ENCODE measurements at regions not wholly inside any gene's neighbourhood (a gene's known extent, or its start where the extent isn't known, plus 50 kb on each side); places are given as distances from the start of the nearest gene placed in this dataset.

GRCh38 chr16:85971902-85972638 is 73.1 kb downstream of the IRF8 start:
- H3K36me3 ChIP-seq (ENCODE audit: control insufficient read depth, insufficient read depth, low read length), result no peaks in the 10 kb centered on the region
- H3K4me3 ChIP-seq (replicated peaks; ENCODE audit: low read depth, low read length), result no peak overlapping the region
- DNase-seq (ENCODE audit: extremely low read depth, insufficient read length), result no peak
- TF ChIP-seq CTCF (IDR thresholded peaks at IDR 0.05; ENCODE audit: insufficient read depth, low read length, poor library complexity, severe bottlenecking), result no peak
- H3K27me3 ChIP-seq (replicated peaks; ENCODE audit: control insufficient read depth, insufficient read depth, low read length), result no peaks in the 10 kb centered on the region; the same call in 1 of the 2 replicates

GRCh38 chr16:85974428-85975375 is 75.7 kb downstream of the IRF8 start:
- H3K36me3 ChIP-seq (ENCODE audit: control insufficient read depth, insufficient read depth, low read length), result no peaks in the 10 kb centered on the region
- H3K27me3 ChIP-seq (replicated peaks; ENCODE audit: control insufficient read depth, insufficient read depth, low read length), result no peaks in the 10 kb centered on the region; the same call in 1 of the 2 replicates
- no peak for TF ChIP-seq CTCF (IDR thresholded peaks at IDR 0.05; ENCODE audit: insufficient read depth, low read length, poor library complexity, severe bottlenecking)
- DNase-seq (ENCODE audit: extremely low read depth, insufficient read length), result no peak
- no peak overlapping the region for H3K4me3 ChIP-seq (replicated peaks; ENCODE audit: low read depth, low read length)

- no peak for TF ChIP-seq CTCF (IDR thresholded peaks at IDR 0.05; ENCODE audit: insufficient read depth, low read length, poor library complexity, severe bottlenecking)
- Histone ChIP-seq H3K4me3 (replicated peaks; ENCODE audit: low read depth, low read length) (no peak overlapping the region), H3K27me3 (replicated peaks; ENCODE audit: control insufficient read depth, insufficient read depth, low read length) (no peaks in the 10 kb centered on the region; the same call in 1 of the 2 replicates), H3K36me3 (ENCODE audit: control insufficient read depth, insufficient read depth, low read length) (no peaks in the 10 kb centered on the region)
- no peak for DNase-seq (ENCODE audit: extremely low read depth, insufficient read length)
Measured at GRCh38 chr16:85975451-85975981, 76.6 kb downstream of the IRF8 start.

GRCh38 chr16:85978291-85978775 is 79.4 kb downstream of the IRF8 start:
- no peak for DNase-seq (ENCODE audit: extremely low read depth, insufficient read length)
- H3K4me3 ChIP-seq (replicated peaks; ENCODE audit: low read depth, low read length), result no peak overlapping the region
- TF ChIP-seq CTCF (IDR thresholded peaks at IDR 0.05; ENCODE audit: insufficient read depth, low read length, poor library complexity, severe bottlenecking), result no peak
- no peaks in the 10 kb centered on the region; the same call in 1 of the 2 replicates for H3K27me3 ChIP-seq (replicated peaks; ENCODE audit: control insufficient read depth, insufficient read depth, low read length)
- no peaks in the 10 kb centered on the region for H3K36me3 ChIP-seq (ENCODE audit: control insufficient read depth, insufficient read depth, low read length)

GRCh38 chr16:85978976-85979375 is 80.0 kb downstream of the IRF8 start:
- no peak for TF ChIP-seq CTCF (IDR thresholded peaks at IDR 0.05; ENCODE audit: insufficient read depth, low read length, poor library complexity, severe bottlenecking)

More at GRCh38 chr16:85978976-85979375, 80.0 kb downstream of the IRF8 start:
- Histone ChIP-seq H3K36me3 (ENCODE audit: control insufficient read depth, insufficient read depth, low read length) (no peaks in the 10 kb centered on the region), H3K27me3 (replicated peaks; ENCODE audit: control insufficient read depth, insufficient read depth, low read length) (no peaks in the 10 kb centered on the region; the same call in 1 of the 2 replicates), H3K4me3 (replicated peaks; ENCODE audit: low read depth, low read length) (no peak overlapping the region)
- no peak for DNase-seq (ENCODE audit: extremely low read depth, insufficient read length)

Data from GM06990 (cell line).